ENCODE measurements at regions not wholly inside any gene's neighbourhood (a gene's known extent, or its start where the extent isn't known, plus 50 kb on each side); places are given as distances from the start of the nearest gene placed in this dataset.
"Not testable (repeated sequence)": the region's sequence is repeated elsewhere in the genome, so short reads cannot be mapped to it uniquely, and the experiment has no call there.

GRCh38 chr2:180699657-180700361, 280.6 kb upstream of the UBE2E3 start:
- no peak overlapping the region for H3K27ac ChIP-seq (ENCODE audit: low read length)
- no peak overlapping the region for H3K4me3 ChIP-seq (ENCODE audit: low read length in 2 of 2)

GRCh38 chr2:180698668-180699067, 281.7 kb upstream of the UBE2E3 start:
- H3K4me3 ChIP-seq (ENCODE audit: low read length in 2 of 2): no peak overlapping the region
- no peaks in the 10 kb centered on the region for H3K36me3 ChIP-seq (ENCODE audit: control insufficient read depth in 2 of 2, insufficient read depth in 2 of 2, low read length in 2 of 2)
- no peaks in the 10 kb centered on the region for H3K27me3 ChIP-seq (ENCODE audit: control insufficient read depth in 1 of 2, insufficient read depth in 2 of 2, low read length in 2 of 2)
- H3K4me1 ChIP-seq (ENCODE audit: control insufficient read depth, insufficient read depth, low read length): no peaks in the 10 kb centered on the region
- no peak overlapping the region for H3K9ac ChIP-seq (ENCODE audit: low read length in 2 of 2)
- H3K9me3 ChIP-seq (ENCODE audit: control insufficient read depth in 2 of 2, low read length in 2 of 2): no peaks in the 10 kb centered on the region
- H3K27ac ChIP-seq (ENCODE audit: low read length): no peak overlapping the region

More at GRCh38 chr2:180699657-180700361, 280.6 kb upstream of the UBE2E3 start:
- H3K36me3 ChIP-seq (ENCODE audit: control insufficient read depth in 2 of 2, insufficient read depth in 2 of 2, low read length in 2 of 2): no peaks in the 10 kb centered on the region
- no peak overlapping the region for H3K9ac ChIP-seq (ENCODE audit: low read length in 2 of 2)
- H3K9me3 ChIP-seq (ENCODE audit: control insufficient read depth in 2 of 2, low read length in 2 of 2): no peaks in the 10 kb centered on the region
- H3K4me1 ChIP-seq (ENCODE audit: control insufficient read depth, insufficient read depth, low read length): no peaks in the 10 kb centered on the region
- H3K27me3 ChIP-seq (ENCODE audit: control insufficient read depth in 1 of 2, insufficient read depth in 2 of 2, low read length in 2 of 2): no peaks in the 10 kb centered on the region

- Histone ChIP-seq H3K9ac (ENCODE audit: low read length in 2 of 2) (no peak overlapping the region), H3K27me3 (ENCODE audit: control insufficient read depth in 1 of 2, insufficient read depth in 2 of 2, low read length in 2 of 2) (no peaks in the 10 kb centered on the region), H3K4me3 (ENCODE audit: low read length in 2 of 2) (no peak overlapping the region), H3K36me3 (ENCODE audit: control insufficient read depth in 2 of 2, insufficient read depth in 2 of 2, low read length in 2 of 2) (no peaks in the 10 kb centered on the region), H3K4me1 (ENCODE audit: control insufficient read depth, insufficient read depth, low read length) (no peaks in the 10 kb centered on the region), H3K9me3 (ENCODE audit: control insufficient read depth in 2 of 2, low read length in 2 of 2) (no peaks in the 10 kb centered on the region), H3K27ac (ENCODE audit: low read length) (no peak overlapping the region)
Observed at GRCh38 chr2:180695586-180696401, 284.6 kb upstream of the UBE2E3 start.

DNA sequence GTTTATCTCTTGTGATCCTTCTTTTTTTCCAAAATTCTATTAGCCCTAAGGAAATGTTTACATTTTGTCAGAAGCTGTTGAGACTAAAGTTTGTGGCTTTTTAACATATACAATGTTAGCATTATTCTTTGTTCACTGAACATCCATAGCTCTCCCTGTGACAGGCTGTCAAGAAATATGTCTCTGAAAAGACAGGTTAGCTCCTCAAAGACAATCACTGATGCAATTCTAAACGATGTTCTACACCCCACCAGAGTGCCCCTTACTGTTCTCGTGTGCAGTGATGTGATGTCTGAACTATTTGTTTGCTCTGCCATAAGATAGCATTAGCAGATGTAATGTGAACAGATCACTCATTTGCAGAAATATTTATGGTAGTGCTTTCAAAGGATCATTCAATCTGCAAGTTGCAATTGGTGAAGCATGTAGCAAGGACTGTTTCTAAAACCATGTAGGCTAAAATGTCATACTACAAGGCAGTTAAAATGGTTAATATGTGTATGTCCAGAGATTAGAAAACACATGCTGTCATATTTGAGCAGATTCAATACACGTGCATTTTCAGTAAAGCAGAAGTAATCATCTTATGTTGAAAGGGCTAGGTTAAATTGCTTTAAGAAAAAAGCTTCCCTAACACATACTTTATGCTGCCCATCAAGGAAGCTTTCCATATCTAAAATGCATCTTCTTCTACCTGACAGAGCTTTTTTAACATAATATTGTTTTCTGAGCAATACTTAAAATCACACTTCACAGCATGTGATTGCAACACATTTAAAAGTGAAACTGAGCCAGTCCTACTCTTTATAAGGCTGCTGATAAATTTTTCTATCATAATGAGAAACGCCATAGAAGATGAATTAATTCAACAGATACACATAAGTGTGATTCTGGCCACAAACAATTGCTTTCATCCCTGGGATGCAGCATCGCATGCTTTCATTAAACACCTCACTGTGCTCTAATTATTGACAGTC, 285.7 kb upstream of the UBE2E3 start:
- H3K27ac ChIP-seq (ENCODE audit: low read length): no peak overlapping the region
- no peaks in the 10 kb centered on the region for H3K4me1 ChIP-seq (ENCODE audit: control insufficient read depth, insufficient read depth, low read length)
- no peaks in the 10 kb centered on the region for H3K9me3 ChIP-seq (ENCODE audit: control insufficient read depth in 2 of 2, low read length in 2 of 2)
- no peaks in the 10 kb centered on the region for H3K36me3 ChIP-seq (ENCODE audit: control insufficient read depth in 2 of 2, insufficient read depth in 2 of 2, low read length in 2 of 2)
- H3K27me3 ChIP-seq (ENCODE audit: control insufficient read depth in 1 of 2, insufficient read depth in 2 of 2, low read length in 2 of 2): no peaks in the 10 kb centered on the region
- H3K9ac ChIP-seq (ENCODE audit: low read length in 2 of 2): no peak overlapping the region
- no peak overlapping the region for H3K4me3 ChIP-seq (ENCODE audit: low read length in 2 of 2)

DNA sequence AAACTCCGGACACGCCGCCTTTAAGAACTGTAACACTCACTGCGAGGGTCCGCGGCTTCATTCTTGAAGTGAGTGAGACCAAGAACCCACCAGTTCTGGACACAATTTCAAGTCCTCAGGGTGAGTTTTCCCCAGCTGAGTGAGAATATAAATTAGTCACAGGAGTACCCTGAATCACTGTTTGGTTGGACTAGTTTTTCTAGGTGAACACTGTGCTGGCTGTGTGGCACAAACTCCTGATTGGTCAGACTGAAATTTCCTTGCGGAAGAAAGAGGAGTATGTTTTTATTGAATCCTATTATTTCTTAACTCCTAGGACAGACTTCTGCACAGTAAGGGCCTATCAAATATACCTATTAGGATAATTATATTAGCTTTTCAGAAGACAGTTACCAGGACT, 288.1 kb upstream of the UBE2E3 start:
- H3K27me3 ChIP-seq (ENCODE audit: control insufficient read depth in 1 of 2, insufficient read depth in 2 of 2, low read length in 2 of 2): no peaks in the 10 kb centered on the region
- H3K27ac ChIP-seq (ENCODE audit: low read length): no peak overlapping the region
- no peaks in the 10 kb centered on the region for H3K9me3 ChIP-seq (ENCODE audit: control insufficient read depth in 2 of 2, low read length in 2 of 2)
- H3K36me3 ChIP-seq (ENCODE audit: control insufficient read depth in 2 of 2, insufficient read depth in 2 of 2, low read length in 2 of 2): no peaks in the 10 kb centered on the region
- H3K9ac ChIP-seq (ENCODE audit: low read length in 2 of 2): no peak overlapping the region
- H3K4me1 ChIP-seq (ENCODE audit: control insufficient read depth, insufficient read depth, low read length): no peaks in the 10 kb centered on the region
- H3K4me3 ChIP-seq (ENCODE audit: low read length in 2 of 2): no peak overlapping the region

DNA sequence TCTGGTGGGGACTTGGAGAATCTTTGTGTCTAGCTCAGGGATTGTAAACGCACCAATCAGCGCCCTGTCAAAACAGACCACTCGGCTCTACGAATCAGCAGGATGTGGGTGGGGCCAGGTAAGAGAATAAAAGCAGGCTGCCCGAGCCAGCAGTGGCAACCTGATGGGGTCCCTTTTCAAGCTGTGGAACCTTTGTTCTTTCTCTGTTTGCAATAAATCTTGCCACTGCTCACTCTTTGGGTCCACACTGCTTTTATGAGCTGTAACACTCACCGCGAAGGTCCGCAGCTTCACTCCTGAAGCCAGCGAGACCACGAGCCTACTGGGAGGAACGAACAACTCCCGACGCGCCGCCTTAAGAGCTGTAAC, 288.6 kb upstream of the UBE2E3 start:
- not testable (repeated sequence) for H3K36me3 ChIP-seq (ENCODE audit: control insufficient read depth in 2 of 2, insufficient read depth in 2 of 2, low read length in 2 of 2); H3K27me3 ChIP-seq (ENCODE audit: control insufficient read depth in 1 of 2, insufficient read depth in 2 of 2, low read length in 2 of 2); H3K9ac ChIP-seq (ENCODE audit: low read length in 2 of 2); H3K4me3 ChIP-seq (ENCODE audit: low read length in 2 of 2); H3K9me3 ChIP-seq (ENCODE audit: control insufficient read depth in 2 of 2, low read length in 2 of 2); H3K27ac ChIP-seq (ENCODE audit: low read length); H3K4me1 ChIP-seq (ENCODE audit: control insufficient read depth, insufficient read depth, low read length)

- not testable (repeated sequence) for H3K36me3 ChIP-seq (ENCODE audit: control insufficient read depth in 2 of 2, insufficient read depth in 2 of 2, low read length in 2 of 2); H3K4me1 ChIP-seq (ENCODE audit: control insufficient read depth, insufficient read depth, low read length); H3K27me3 ChIP-seq (ENCODE audit: control insufficient read depth in 1 of 2, insufficient read depth in 2 of 2, low read length in 2 of 2); H3K4me3 ChIP-seq (ENCODE audit: low read length in 2 of 2); H3K27ac ChIP-seq (ENCODE audit: low read length); H3K9ac ChIP-seq (ENCODE audit: low read length in 2 of 2); H3K9me3 ChIP-seq (ENCODE audit: control insufficient read depth in 2 of 2, low read length in 2 of 2)
Observed at GRCh38 chr2:180691186-180691854, 289.1 kb upstream of the UBE2E3 start.

DNA sequence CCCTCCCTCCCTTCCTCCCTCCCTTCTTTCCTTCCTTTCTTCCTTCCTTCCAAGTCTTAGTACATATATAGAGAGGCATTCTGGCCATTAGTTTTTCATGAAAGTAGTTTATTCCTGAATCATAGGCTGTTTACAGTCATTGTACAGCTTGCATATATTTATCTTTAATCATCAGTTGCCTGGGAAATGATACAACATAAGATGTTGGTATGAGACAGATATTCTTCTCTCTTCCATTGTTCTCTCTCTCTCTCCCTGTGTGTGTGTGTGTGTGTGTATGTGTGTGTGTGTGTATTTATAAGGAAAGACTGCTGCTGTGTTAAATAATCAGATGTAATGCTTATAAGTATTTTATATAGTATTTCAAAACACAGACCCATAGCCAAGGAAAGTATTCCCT, 289.8 kb upstream of the UBE2E3 start:
- no peak overlapping the region for H3K4me3 ChIP-seq (ENCODE audit: low read length in 2 of 2)
- H3K27me3 ChIP-seq (ENCODE audit: control insufficient read depth in 1 of 2, insufficient read depth in 2 of 2, low read length in 2 of 2): no peaks in the 10 kb centered on the region
- H3K36me3 ChIP-seq (ENCODE audit: control insufficient read depth in 2 of 2, insufficient read depth in 2 of 2, low read length in 2 of 2): no peaks in the 10 kb centered on the region
- no peak overlapping the region for H3K27ac ChIP-seq (ENCODE audit: low read length)
- no peaks in the 10 kb centered on the region for H3K9me3 ChIP-seq (ENCODE audit: control insufficient read depth in 2 of 2, low read length in 2 of 2)
- H3K9ac ChIP-seq (ENCODE audit: low read length in 2 of 2): no peak overlapping the region
- no peaks in the 10 kb centered on the region for H3K4me1 ChIP-seq (ENCODE audit: control insufficient read depth, insufficient read depth, low read length)

DNA sequence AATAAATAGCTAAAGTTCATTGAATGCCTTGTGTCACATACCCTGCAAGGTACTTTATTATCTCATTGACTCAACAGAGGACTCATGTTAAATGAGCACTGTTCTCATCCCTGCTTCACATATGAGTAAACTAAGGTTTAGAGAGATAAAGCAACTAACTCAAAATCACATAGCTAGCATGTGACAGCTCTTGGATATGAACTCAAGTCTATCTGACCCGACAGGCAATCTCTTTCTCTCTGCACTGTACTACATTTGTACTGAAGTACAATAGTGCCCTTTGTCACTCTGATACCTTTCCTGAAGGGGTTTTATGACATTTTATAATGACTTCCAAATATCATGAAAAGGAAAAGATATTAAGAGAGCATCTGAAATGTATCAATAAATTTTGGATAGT, 297.5 kb upstream of the UBE2E3 start:
- Histone ChIP-seq H3K27ac (ENCODE audit: low read length) (no peak overlapping the region), H3K36me3 (ENCODE audit: control insufficient read depth in 2 of 2, insufficient read depth in 2 of 2, low read length in 2 of 2) (no peaks in the 10 kb centered on the region), H3K4me3 (ENCODE audit: low read length in 2 of 2) (no peak overlapping the region), H3K27me3 (ENCODE audit: control insufficient read depth in 1 of 2, insufficient read depth in 2 of 2, low read length in 2 of 2) (no peaks in the 10 kb centered on the region), H3K4me1 (ENCODE audit: control insufficient read depth, insufficient read depth, low read length) (no peaks in the 10 kb centered on the region), H3K9ac (ENCODE audit: low read length in 2 of 2) (no peak overlapping the region), H3K9me3 (ENCODE audit: control insufficient read depth in 2 of 2, low read length in 2 of 2) (no peaks in the 10 kb centered on the region)

- H3K36me3 ChIP-seq (ENCODE audit: control insufficient read depth in 2 of 2, insufficient read depth in 2 of 2, low read length in 2 of 2): no peaks in the 10 kb centered on the region
- no peak overlapping the region for H3K27ac ChIP-seq (ENCODE audit: low read length)
- H3K27me3 ChIP-seq (ENCODE audit: control insufficient read depth in 1 of 2, insufficient read depth in 2 of 2, low read length in 2 of 2): no peaks in the 10 kb centered on the region
- H3K9ac ChIP-seq (ENCODE audit: low read length in 2 of 2): no peak overlapping the region
- no peaks in the 10 kb centered on the region for H3K9me3 ChIP-seq (ENCODE audit: control insufficient read depth in 2 of 2, low read length in 2 of 2)
- H3K4me1 ChIP-seq (ENCODE audit: control insufficient read depth, insufficient read depth, low read length): no peaks in the 10 kb centered on the region
- no peak overlapping the region for H3K4me3 ChIP-seq (ENCODE audit: low read length in 2 of 2)
Observed at GRCh38 chr2:180679693-180680092, 300.7 kb upstream of the UBE2E3 start.
